PC-3 (cell line): ENCODE measurements at regions not wholly inside any gene's neighbourhood (a gene's known extent, or its start where the extent isn't known, plus 50 kb on each side); places are given as distances from the start of the nearest gene placed in this dataset.

Source experiments
- ATAC-seq: fragments of 200-7000 bp; cut with Tn5 transposase; 2 replicates; pipeline ENCODE4 v1.9.1; 2020; ENCODE audit warnings: mild to moderate bottlenecking, moderate library complexity
- BruUV-seq: library from RNA; stranded (reverse); fragments of 400-500 nt; replicated peaks from 2 replicates; lab custom pipeline; 2021; lab: Mats Ljungman, UMichigan
- CTCF ChIA-PET: fragments of 300-600 bp; sonication (Branson Sonifier 250); formaldehyde crosslinking; loops from one replicate; lab custom pipeline; 2022; ENCODE audit warnings: antibody characterized with exemption; lab: Charles Lee
- POLR2A ChIA-PET: fragments of 300-600 bp; sonication (Branson Sonifier 250); formaldehyde crosslinking; loops from one replicate; lab custom pipeline; 2022; ENCODE audit warnings: antibody characterized with exemption; ENCODE audit not compliant: unreplicated experiment; lab: Charles Lee
- DNase-seq: peaks from one replicate; pipeline ENCODE4 v3.0.0-alpha.2; 2015
- H2AFZ ChIP-seq: fragments of 300-600 bp; sonication (generic); 2 replicates; pipeline ENCODE4 v1.6.0; 2016; ENCODE audit warnings: antibody characterized with exemption, low read length
- H3F3A ChIP-seq: fragments of 300-600 bp; sonication (generic); one replicate; pipeline ENCODE4 v1.6.0; 2017; ENCODE audit warnings: antibody characterized with exemption, low read length, control low read depth, mild to moderate bottlenecking; ENCODE audit not compliant: unreplicated experiment
- H3K27ac ChIP-seq: fragments of 300-600 bp; sonication (generic); 2 replicates; pipeline ENCODE4 v1.5.1; 2016; ENCODE audit warnings: mild to moderate bottlenecking, low read length
- H3K27me3 ChIP-seq: fragments of 300-600 bp; sonication (generic); 2 replicates; pipeline ENCODE4 v1.6.1; 2016; ENCODE audit warnings: low read length, mixed read lengths
- H3K36me3 ChIP-seq: fragments of 300-600 bp; sonication (generic); 2 replicates; pipeline ENCODE4 v1.6.1; 2016; ENCODE audit warnings: low read depth, mixed run types, low read length, mixed read lengths
- H3K4me1 ChIP-seq: fragments of 300-600 bp; sonication (generic); 2 replicates; pipeline ENCODE4 v1.5.1; 2016; ENCODE audit warnings: low read length; ENCODE audit not compliant: insufficient read depth
- H3K4me2 ChIP-seq: fragments of 300-600 bp; sonication (generic); 2 replicates; pipeline ENCODE4 v1.6.0; 2016; ENCODE audit warnings: low read length
- H3K4me3 ChIP-seq: fragments of 300-600 bp; sonication (generic); 2 replicates; pipeline ENCODE4 v1.5.1; 2016; ENCODE audit warnings: mild to moderate bottlenecking, low read length, mixed read lengths
- H3K79me2 ChIP-seq: fragments of 300-600 bp; sonication (generic); 2 replicates; pipeline ENCODE4 v1.6.1; 2017; ENCODE audit warnings: low read length, mixed read lengths
- H3K9ac ChIP-seq: fragments of 300-600 bp; sonication (generic); 2 replicates; pipeline ENCODE4 v1.6.0; 2016; ENCODE audit warnings: mild to moderate bottlenecking, low read length
- H3K9me2 ChIP-seq: fragments of 300-600 bp; sonication (generic); replicated peaks from 2 replicates; pipeline ENCODE4 v1.6.1; 2016; ENCODE audit warnings: mixed run types, low read length, mixed read lengths
- H3K9me3 ChIP-seq: fragments of 300-600 bp; sonication (generic); 2 replicates; pipeline ENCODE4 v1.6.1; 2016; ENCODE audit warnings: low read length, mixed read lengths
- H4K20me1 ChIP-seq: fragments of 300-600 bp; sonication (generic); 2 replicates; pipeline ENCODE4 v1.6.1; 2016; ENCODE audit warnings: low read length, mixed read lengths
- CTCF ChIP-seq: fragments of 300-600 bp; sonication (generic); conservative IDR thresholded peaks from 2 replicates; pipeline ENCODE4 v1.5.1; 2017; ENCODE audit warnings: antibody characterized with exemption, low read depth, mild to moderate bottlenecking, low read length
- EZH2 ChIP-seq: fragments of 300-600 bp; sonication (generic); IDR thresholded peaks from one replicate; pipeline ENCODE4 v1.6.1; 2017; ENCODE audit warnings: antibody characterized with exemption, mild to moderate bottlenecking, low read length; ENCODE audit not compliant: unreplicated experiment
- EZH2phosphoT487 ChIP-seq: fragments of 300-600 bp; sonication (generic); IDR thresholded peaks from 2 replicates; pipeline ENCODE4 v1.6.1; 2018; ENCODE audit warnings: mild to moderate bottlenecking, antibody characterized with exemption, low read length, borderline replicate concordance
- intact Hi-C: fragments of 100-400 bp; cut with micrococcal nuclease; formaldehyde crosslinking; loops from 2 replicates; pipeline ENCODE4 v1.9.0; 2023

DNA sequence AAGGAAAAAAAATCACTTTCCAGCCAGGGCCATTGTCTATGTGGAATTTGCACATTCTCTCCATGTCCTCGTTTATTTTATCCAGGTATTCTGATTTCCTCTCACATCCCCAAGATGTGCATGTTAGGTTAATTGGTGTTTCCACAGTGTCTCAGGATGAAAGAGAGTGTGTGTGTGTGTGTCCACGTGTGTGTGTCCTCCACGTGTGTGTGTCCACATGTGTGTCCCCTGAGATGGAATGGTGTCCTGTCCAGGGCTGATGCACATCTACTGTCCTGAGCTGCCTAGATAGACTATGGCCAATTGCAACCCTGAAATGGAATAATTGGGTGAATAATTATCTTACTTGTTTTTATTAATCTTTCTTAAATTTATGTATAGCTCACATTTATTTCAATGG, 2436.5 kb downstream of the PCDH9 start:
- DNase-seq (no peak), ATAC-seq (no peak)
- H3K27ac ChIP-seq = no peak overlapping the region
- H3F3A ChIP-seq = no peaks in the 10 kb centered on the region
- no peaks in the 10 kb centered on the region for H3K27me3 ChIP-seq
- no peaks in the 10 kb centered on the region for H3K36me3 ChIP-seq
- intact Hi-C loops = no loop called here
- CTCF ChIA-PET = no interaction called here
- H3K4me3 ChIP-seq = no peak overlapping the region
- no peaks in the 10 kb centered on the region for H3K9me3 ChIP-seq
- BruUV-seq = no TSS peak
- H3K79me2 ChIP-seq = no peaks in the 10 kb centered on the region
- TF ChIP-seq EZH2 (no peak), CTCF (no peak), EZH2phosphoT487 (no peak)
- H3K9ac ChIP-seq = no peak overlapping the region
- H3K4me1 ChIP-seq = no peaks in the 10 kb centered on the region
- no peaks in the 10 kb centered on the region for H3K9me2 ChIP-seq
- H4K20me1 ChIP-seq = no peaks in the 10 kb centered on the region
- no peak overlapping the region for H3K4me2 ChIP-seq
- no peak overlapping the region for H2AFZ ChIP-seq
- POLR2A ChIA-PET = no interaction called here

DNA sequence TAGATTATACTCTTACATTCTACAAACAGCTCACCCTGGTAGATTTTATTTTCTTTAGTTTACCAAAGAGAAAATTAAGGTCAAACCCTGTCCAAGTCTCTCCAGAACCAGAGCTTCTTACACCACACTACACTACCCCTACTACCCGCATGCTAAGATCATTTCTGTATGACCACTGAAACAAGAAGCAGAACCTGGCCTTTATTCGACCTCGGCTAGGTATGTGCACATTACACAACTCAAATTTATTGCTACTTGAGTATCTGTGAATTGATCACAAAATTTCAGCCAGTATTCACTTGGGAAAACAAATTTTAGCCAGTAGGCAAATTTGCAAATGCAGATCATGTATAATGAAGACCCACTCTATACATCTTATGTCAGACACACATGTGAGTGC, 2437.0 kb downstream of the PCDH9 start:
- ATAC-seq = no peak
- no peaks in the 10 kb centered on the region for H3K27me3 ChIP-seq
- H4K20me1 ChIP-seq = no peaks in the 10 kb centered on the region
- H3K36me3 ChIP-seq = no peaks in the 10 kb centered on the region
- H3F3A ChIP-seq = no peaks in the 10 kb centered on the region
- H3K9ac ChIP-seq = no peak overlapping the region
- no peak overlapping the region for H3K4me2 ChIP-seq
- TF ChIP-seq CTCF (no peak), EZH2 (no peak), EZH2phosphoT487 (no peak)
- H3K9me2 ChIP-seq = no peaks in the 10 kb centered on the region
- no TSS peak for BruUV-seq
- H3K4me3 ChIP-seq = no peak overlapping the region
- H3K27ac ChIP-seq = no peak overlapping the region
- ChIA-PET CTCF (no interaction called here), POLR2A (no interaction called here)
- H3K4me1 ChIP-seq = no peaks in the 10 kb centered on the region
- no peak for DNase-seq
- H3K79me2 ChIP-seq = no peaks in the 10 kb centered on the region
- H3K9me3 ChIP-seq = no peaks in the 10 kb centered on the region
- intact Hi-C loops = no loop called here
- no peak overlapping the region for H2AFZ ChIP-seq

DNA sequence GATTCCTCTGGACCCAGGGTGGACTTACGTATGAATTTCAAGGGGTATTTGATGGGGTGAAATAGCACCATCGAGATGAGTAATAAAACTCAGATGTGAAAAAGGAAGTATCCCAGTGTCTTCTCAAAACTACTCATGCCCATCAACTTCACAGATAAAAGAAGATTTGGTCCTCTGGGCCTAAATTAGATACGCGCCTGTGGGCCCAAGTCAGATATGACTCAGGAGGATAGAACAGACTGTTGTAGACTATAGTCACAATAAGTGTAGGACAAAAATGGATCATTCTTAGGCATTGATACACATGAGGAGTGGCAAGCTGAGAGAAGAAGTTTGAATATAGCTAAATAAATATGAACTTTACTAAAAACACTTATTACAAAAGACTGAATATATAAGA, 2438.8 kb downstream of the PCDH9 start:
- no TSS peak for BruUV-seq
- H3F3A ChIP-seq = no peaks in the 10 kb centered on the region
- DNase-seq (no peak), ATAC-seq (no peak)
- H3K9me3 ChIP-seq = no peaks in the 10 kb centered on the region
- H4K20me1 ChIP-seq = no peaks in the 10 kb centered on the region
- no peak overlapping the region for H3K4me2 ChIP-seq
- H3K9ac ChIP-seq = no peak overlapping the region
- no peaks in the 10 kb centered on the region for H3K9me2 ChIP-seq
- no peak overlapping the region for H3K4me3 ChIP-seq
- ChIA-PET CTCF (no interaction called here), POLR2A (no interaction called here)
- no peaks in the 10 kb centered on the region for H3K79me2 ChIP-seq
- H3K27me3 ChIP-seq = no peaks in the 10 kb centered on the region
- H2AFZ ChIP-seq = no peak overlapping the region
- intact Hi-C loops = no loop called here
- no peaks in the 10 kb centered on the region for H3K4me1 ChIP-seq
- H3K27ac ChIP-seq = no peak overlapping the region
- no peaks in the 10 kb centered on the region for H3K36me3 ChIP-seq
- TF ChIP-seq EZH2 (no peak), CTCF (no peak), EZH2phosphoT487 (no peak)
